ENCODE measurements at regions not wholly inside any gene's neighbourhood (a gene's known extent, or its start where the extent isn't known, plus 50 kb on each side); places are given as distances from the start of the nearest gene placed in this dataset.

DNA sequence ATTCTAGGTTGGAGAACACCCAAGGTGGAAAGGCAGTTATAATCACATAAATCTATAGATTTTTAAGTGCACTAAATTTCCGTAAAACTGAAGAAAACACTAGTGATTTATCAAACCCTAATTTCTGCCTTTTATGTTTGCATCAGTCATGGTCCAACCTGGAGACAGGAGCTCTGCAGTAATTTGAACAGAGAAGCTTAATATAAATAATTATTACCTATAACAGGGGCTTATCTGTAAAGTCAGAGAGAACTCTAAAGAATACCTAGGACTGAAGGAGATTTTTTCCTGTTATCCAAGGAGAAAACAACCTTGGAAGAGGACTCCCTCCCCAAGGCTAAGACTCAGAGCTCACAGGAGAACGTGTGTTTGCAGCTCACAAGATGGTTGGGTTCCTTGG lies 95.1 kb downstream of the MPP7 start:
- TF ChIP-seq POLR2A (IDR thresholded peaks at IDR 0.05) = no peak
- TF ChIP-seq CTCF (IDR thresholded peaks at IDR 0.05) = no peak
- intact Hi-C loops (cut with DNase I) = no loop called here
- H3K27me3 ChIP-seq = no peaks in the 10 kb centered on the region
- H3K4me1 ChIP-seq = peaks cover 0 to 7% (median 0%) of the 10 kb centered on the region in 12 donors
- ATAC-seq (no peak), DNase-seq (no peak)
- 83 to 97% (median 88%) methylated on average over 2 of the region's 2 CpGs for WGBS, 4 donors
- H3K27ac ChIP-seq = no peak overlapping the region
- H3K36me3 ChIP-seq = no peaks in the 10 kb centered on the region
- peaks cover 0 to 16% (median 0%) of the 10 kb centered on the region in 12 donors for H3K9me3 ChIP-seq
- H3K4me3 ChIP-seq = no peak overlapping the region

- H3K4me3 ChIP-seq = no peak overlapping the region
- no peaks in the 10 kb centered on the region for H3K27me3 ChIP-seq
- peaks cover 0 to 17% (median 0%) of the 10 kb centered on the region in 12 donors for H3K4me1 ChIP-seq
- ATAC-seq (peak; percentile 67 to 97 (median 89)), DNase-seq (peak in 2 of 5 donors; percentile 44 to 69)
- TF ChIP-seq POLR2A (IDR thresholded peaks at IDR 0.05) (no peak), CTCF (IDR thresholded peaks at IDR 0.05) (no peak)
- peak overlapping the region in 1 of 12 donors; percentile 25 for H3K27ac ChIP-seq
- 52 to 61% (median 56%) methylated on average over 5 of the region's 5 CpGs for WGBS, 4 donors
- intact Hi-C loops (cut with DNase I) = no loop called here
- H3K36me3 ChIP-seq = no peaks in the 10 kb centered on the region
- H3K9me3 ChIP-seq = peaks cover 0 to 9% (median 0%) of the 10 kb centered on the region in 12 donors
Observed at GRCh38 chr10:28202941-28203352, 99.9 kb downstream of the MPP7 start.

GRCh38 chr10:28201410-28202400 lies 101.2 kb downstream of the MPP7 start:
- no peak for ATAC-seq
- no peaks in the 10 kb centered on the region for H3K9me3 ChIP-seq
- H3K4me3 ChIP-seq = no peak overlapping the region
- H3K4me1 ChIP-seq = peaks cover 0 to 17% (median 0%) of the 10 kb centered on the region in 12 donors
- H3K27me3 ChIP-seq = no peaks in the 10 kb centered on the region
- intact Hi-C loops (cut with DNase I) = no loop called here
- no peak for DNase-seq
- no peak overlapping the region for H3K27ac ChIP-seq
- TF ChIP-seq CTCF (IDR thresholded peaks at IDR 0.05) (no peak), POLR2A (IDR thresholded peaks at IDR 0.05) (no peak)
- no peaks in the 10 kb centered on the region for H3K36me3 ChIP-seq
- 72 to 86% (median 84%) methylated on average over 9 of the region's 9 CpGs for WGBS, 4 donors

- H3K9me3 ChIP-seq = no peaks in the 10 kb centered on the region
- DNase-seq (no peak), ATAC-seq (no peak)
- 45 to 63% (median 58%) methylated on average over 1 of the region's 1 CpG for WGBS, 4 donors
- H3K27ac ChIP-seq = no peak overlapping the region
- no peaks in the 10 kb centered on the region for H3K27me3 ChIP-seq
- peaks cover 0 to 17% (median 0%) of the 10 kb centered on the region in 12 donors for H3K4me1 ChIP-seq
- H3K36me3 ChIP-seq = no peaks in the 10 kb centered on the region
- intact Hi-C loops (cut with DNase I) = no loop called here
- no peak for TF ChIP-seq POLR2A (IDR thresholded peaks at IDR 0.05)
- no peak for TF ChIP-seq CTCF (IDR thresholded peaks at IDR 0.05)
- no peak overlapping the region for H3K4me3 ChIP-seq
Observed at GRCh38 chr10:28200775-28201174, 102.1 kb downstream of the MPP7 start.

Data from heart left ventricle (tissue), 16 donors.